GM12878 (cell line): ENCODE measurements at regions not wholly inside any gene's neighbourhood (a gene's known extent, or its start where the extent isn't known, plus 50 kb on each side); places are given as distances from the start of the nearest gene placed in this dataset.
A peak's percentile ranks its signal among the peaks of the same experiment; 100 is the strongest.

Source experiments
- ATAC-seq: fragments of 200-7000 bp; cut with Tn5 transposase; 3 replicates; pipeline ENCODE4 v1.9.1; 2020; ENCODE audit warnings: mild to moderate bottlenecking, moderate library complexity
- BruUV-seq: library from RNA; stranded (reverse); fragments of 400-500 nt; replicated peaks from 2 replicates; lab custom pipeline; 2021; lab: Mats Ljungman, UMichigan
- CTCF ChIA-PET: fragments of 300-600 bp; sonication (Branson Sonifier 250); formaldehyde crosslinking; extraction: SDS; loops from one replicate; lab custom pipeline; 2021; ENCODE audit warnings: inconsistent platforms; lab: Yijun Ruan, JAX
- POLR2A ChIA-PET: fragments of 350-600 bp; formaldehyde crosslinking; extraction: SDS; loops from one replicate; lab custom pipeline; 2021; ENCODE audit warnings: inconsistent platforms; lab: Charles Lee
- RAD21 ChIA-PET: fragments of 300-600 bp; sonication (Branson Sonifier 250); formaldehyde crosslinking; loops from one replicate; lab custom pipeline; 2023; ENCODE audit warnings: antibody characterized with exemption; ENCODE audit not compliant: unreplicated experiment; lab: Charles Lee
- SMC1A ChIA-PET: fragments of 300-600 bp; sonication (Branson Sonifier 250); formaldehyde crosslinking; loops from one replicate; lab custom pipeline; 2023; ENCODE audit not compliant: unreplicated experiment, uncharacterized antibody; lab: Charles Lee
- DNase-seq: peaks from one replicate; pipeline ENCODE4 v3.0.0-alpha.2; 2011; ENCODE audit warnings: low read depth, low spot score
- FAIRE-seq: peaks from 3 replicates; lab custom pipeline; 2011; peaks lifted over from hg19 to GRCh38; lab: Jason Lieb, UNC
- H2AFZ ChIP-seq: 2 replicates; pipeline ENCODE4 v1.6.0; 2011; ENCODE audit warnings: low read depth, low read length, control low read depth; ENCODE audit not compliant: control insufficient read depth
- H3K27ac ChIP-seq: 2 replicates; pipeline ENCODE4 v1.5.1; 2011; ENCODE audit warnings: control low read depth; ENCODE audit not compliant: control insufficient read depth, insufficient read depth
- H3K27me3 ChIP-seq, 2 experiments: replicated peaks in 1 of 2; 2 replicates each; pipeline versions ENCODE4 v1.6.0 to v1.6.1; 2011; ENCODE audit warnings: low read length in 1 of 2; ENCODE audit not compliant: control insufficient read depth in 2 of 2, insufficient read depth in 2 of 2
- H3K36me3 ChIP-seq, 2 experiments: 2 replicates each; pipeline ENCODE4 v1.5.1; 2011; ENCODE audit warnings: low read length in 1 of 2; ENCODE audit not compliant: control insufficient read depth in 2 of 2, insufficient read depth in 2 of 2
- H3K4me1 ChIP-seq: 2 replicates; pipeline ENCODE4 v1.6.1; 2011; ENCODE audit warnings: mild to moderate bottlenecking, low read length, moderate library complexity, mixed read lengths; ENCODE audit not compliant: control insufficient read depth, insufficient read depth
- H3K4me2 ChIP-seq: 2 replicates; pipeline ENCODE4 v1.6.0; 2011; ENCODE audit warnings: control low read depth; ENCODE audit not compliant: control insufficient read depth, insufficient read depth
- H3K4me3 ChIP-seq: fragments of 200-600 bp; sonication (generic); 2 replicates; pipeline ENCODE4 v1.5.1; 2016
- H3K79me2 ChIP-seq: 2 replicates; pipeline ENCODE4 v1.6.0; 2011; ENCODE audit warnings: low read length; ENCODE audit not compliant: control insufficient read depth, insufficient read depth
- H3K9ac ChIP-seq: 2 replicates; pipeline ENCODE4 v1.8.0; 2011; ENCODE audit warnings: low read length, control low read depth, mixed read lengths; ENCODE audit not compliant: control insufficient read depth, insufficient read depth
- H3K9me3 ChIP-seq: replicated peaks from 3 replicates; pipeline ENCODE4 v1.5.1; 2011; ENCODE audit warnings: mild to moderate bottlenecking, low read length; ENCODE audit not compliant: control insufficient read depth, insufficient read depth
- H4K20me1 ChIP-seq: 2 replicates; pipeline ENCODE4 v1.6.0; 2011; ENCODE audit not compliant: control insufficient read depth, insufficient read depth
- ATF7 ChIP-seq: fragments of 450-650 bp; IDR thresholded peaks from 2 replicates; pipeline ENCODE4 v1.6.1; 2016; ENCODE audit warnings: low read depth, mild to moderate bottlenecking
- CEBPZ ChIP-seq: fragments of 150-350 bp; IDR thresholded peaks from 2 replicates; pipeline ENCODE4 v1.6.1; 2016; ENCODE audit warnings: low read depth, low read length
- CHD2 ChIP-seq: IDR thresholded peaks from 2 replicates; pipeline ENCODE4 v1.6.1; 2011; ENCODE audit warnings: low read depth, low read length, improper control_type of control experiment, borderline replicate concordance
- EED ChIP-seq: sonication (generic); IDR thresholded peaks from 2 replicates; pipeline ENCODE4 v1.6.1; 2016; ENCODE audit warnings: antibody characterized with exemption, low read depth
- IKZF1 ChIP-seq: fragments of 450-650 bp; conservative IDR thresholded peaks from 2 replicates; pipeline ENCODE4 v1.6.1; 2017; ENCODE audit warnings: antibody characterized with exemption, mild to moderate bottlenecking
- IKZF2 ChIP-seq, 2 experiments: fragments of 450-650 bp; IDR thresholded peaks; 2 replicates each; pipeline ENCODE4 v1.6.1; 2017; ENCODE audit warnings: mild to moderate bottlenecking in 2 of 2, moderate library complexity in 2 of 2
- MLLT1 ChIP-seq: fragments of 450-650 bp; IDR thresholded peaks from 2 replicates; pipeline ENCODE4 v1.6.1; 2016; ENCODE audit warnings: mild to moderate bottlenecking
- MTA2 ChIP-seq: fragments of 450-650 bp; IDR thresholded peaks from 2 replicates; pipeline ENCODE4 v1.6.1; 2016; ENCODE audit warnings: low read depth, mild to moderate bottlenecking, moderate library complexity
- NBN ChIP-seq: fragments of 450-650 bp; IDR thresholded peaks from 2 replicates; pipeline ENCODE4 v1.6.1; 2016
- NR2F1 ChIP-seq: fragments of 450-650 bp; conservative IDR thresholded peaks from 2 replicates; pipeline ENCODE4 v1.6.1; 2017; ENCODE audit warnings: mild to moderate bottlenecking
- RUNX3 ChIP-seq: IDR thresholded peaks from 2 replicates; pipeline ENCODE4 v1.6.1; 2012; ENCODE audit warnings: low read length, inconsistent platforms
- SIN3A ChIP-seq: IDR thresholded peaks from 2 replicates; pipeline ENCODE4 v1.6.1; 2012; ENCODE audit warnings: low read depth, low read length, improper control_type of control experiment
- TARDBP ChIP-seq: IDR thresholded peaks from 2 replicates; pipeline ENCODE4 v1.6.1; 2016; ENCODE audit warnings: borderline replicate concordance
- TCF7 ChIP-seq: IDR thresholded peaks from 2 replicates; pipeline ENCODE4 v1.6.1; 2014; ENCODE audit warnings: antibody characterized with exemption, borderline replicate concordance
- USF1 ChIP-seq: IDR thresholded peaks from 2 replicates; pipeline ENCODE4 v1.6.1; 2011; ENCODE audit warnings: borderline replicate concordance, low read depth, mild to moderate bottlenecking, moderate library complexity, mixed read lengths, low read length; ENCODE audit not compliant: insufficient read depth; ENCODE audit errors: extremely low read length
- ZBTB33 ChIP-seq: fragments of 450-650 bp; IDR thresholded peaks from 2 replicates; pipeline ENCODE4 v1.6.1; 2017; ENCODE audit warnings: mild to moderate bottlenecking
- WGBS: methylation state at CpG from one replicate; pipeline ENCODE4 v1.1.6; 2016; ENCODE audit warnings: low lambda C conversion rate; ENCODE audit not compliant: insufficient replicate concordance, insufficient coverage; ENCODE audit errors: missing lambda C conversion rate; 5-methylcytosine and 5-hydroxymethylcytosine counted together
- in situ Hi-C: fragments of 300-500 bp; cut with MboI; formaldehyde crosslinking; loops from 9 replicates; pipeline ENCODE4 v1.14.3; 2018; ENCODE audit warnings: mixed read lengths
- intact Hi-C: fragments of 100-400 bp; cut with micrococcal nuclease; formaldehyde crosslinking; loops from one replicate; pipeline ENCODE4 v1.14.2; 2022; ENCODE audit not compliant: unreplicated experiment

GRCh38 chr3:182716114-182716688 is 77.1 kb upstream of the ATP11B start:
- POLR2A ChIA-PET = interaction anchor here (0.6 to 3.4 kb wide), 9 partner anchors 11 to 196 kb away, joined by 3 to 52 read pairs (median 3); partner anchors contain the start of gene ATP11B
- no TSS peak for BruUV-seq
- CTCF ChIA-PET = interaction anchor here (0.8 to 8.1 kb wide), 38 partner anchors 9 to 667 kb away, joined by 3 to 195 read pairs (median 6); partner anchors contain the start of gene ATP11B
- no peak for TF ChIP-seq TARDBP
- no peak for TF ChIP-seq CEBPZ
- TF ChIP-seq TCF7 = no peak
- no peak for TF ChIP-seq USF1
- TF ChIP-seq SIN3A = no peak
- peak; percentile 32; the same call in 1 of the 2 replicates for TF ChIP-seq NBN
- TF ChIP-seq ATF7 = peak; percentile 68; the same call in 1 of the 2 replicates
- TF ChIP-seq EED = 0 out of 2 replicates have a peak, but pooled peaks have one; percentile 52
- 0 out of 2 replicates have a peak, but pooled peaks have one; percentile 36 for TF ChIP-seq NR2F1
- TF ChIP-seq CHD2 = no peak
- TF ChIP-seq MLLT1 = peak; percentile 31; the same call in 1 of the 2 replicates
- TF ChIP-seq IKZF2 (IDR thresholded peaks at IDR 0.05) = peak; percentile 52 to 61; a peak in 2 of 4 replicates
- TF ChIP-seq IKZF1 = peak; percentile 53
- TF ChIP-seq RUNX3 = peak; percentile 51
- TF ChIP-seq ZBTB33 = no peak
- TF ChIP-seq MTA2 = peak; percentile 40; the same call in 1 of the 2 replicates

More at GRCh38 chr3:182716114-182716688, 77.1 kb upstream of the ATP11B start:
- no peaks in the 10 kb centered on the region for H3K79me2 ChIP-seq
- no peaks in the 10 kb centered on the region for H3K36me3 ChIP-seq
- peak; percentile 73 for ATAC-seq
- DNase-seq = peak; percentile 38
- H3K27ac ChIP-seq = peak overlapping the region; percentile 75
- H3K4me1 ChIP-seq = peaks cover 35% of the 10 kb centered on the region
- no peaks in the 10 kb centered on the region for H3K9me3 ChIP-seq
- no peak for FAIRE-seq
- ChIA-PET RAD21 (interaction anchor here (0.7 to 5.6 kb wide), 38 partner anchors 11 to 837 kb away, joined by 3 to 136 read pairs (median 4); partner anchors contain the start of gene ATP11B), SMC1A (interaction anchor here (0.5 to 5.7 kb wide), 51 partner anchors 8 to 669 kb away, joined by 3 to 122 read pairs (median 6); partner anchors contain the start of genes ATP11B and MCCC1)
- peak overlapping the region; percentile 79 for H2AFZ ChIP-seq
- H3K27me3 ChIP-seq = no peaks in the 10 kb centered on the region
- peak overlapping the region; percentile 49 for H3K9ac ChIP-seq
- intact Hi-C loops = loop anchor here (1.0 to 10.0 kb wide), 3 partner anchors 14 to 381 kb away; partner anchors contain the start of gene MCCC1
- in situ Hi-C loops = no loop called here
- WGBS = 0% methylated on average over 1 of the region's 1 CpG
- peak overlapping the region; percentile 80 for H3K4me2 ChIP-seq
- H4K20me1 ChIP-seq = no peaks in the 10 kb centered on the region
- peak overlapping the region; percentile 23; the same call in 1 of the 2 replicates for H3K4me3 ChIP-seq
